IPS DF 4.7 (cell line): ENCODE measurements at regions not wholly inside any gene's neighbourhood (a gene's known extent, or its start where the extent isn't known, plus 50 kb on each side); places are given as distances from the start of the nearest gene placed in this dataset.
"Not testable (repeated sequence)": the region's sequence is repeated elsewhere in the genome, so short reads cannot be mapped to it uniquely, and the experiment has no call there.

Source experiments
- DNase-seq: peaks from one replicate; pipeline ENCODE4 v3.0.0-alpha.2; 2013; ENCODE audit warnings: low spot score; ENCODE audit errors: extremely low read depth

DNA sequence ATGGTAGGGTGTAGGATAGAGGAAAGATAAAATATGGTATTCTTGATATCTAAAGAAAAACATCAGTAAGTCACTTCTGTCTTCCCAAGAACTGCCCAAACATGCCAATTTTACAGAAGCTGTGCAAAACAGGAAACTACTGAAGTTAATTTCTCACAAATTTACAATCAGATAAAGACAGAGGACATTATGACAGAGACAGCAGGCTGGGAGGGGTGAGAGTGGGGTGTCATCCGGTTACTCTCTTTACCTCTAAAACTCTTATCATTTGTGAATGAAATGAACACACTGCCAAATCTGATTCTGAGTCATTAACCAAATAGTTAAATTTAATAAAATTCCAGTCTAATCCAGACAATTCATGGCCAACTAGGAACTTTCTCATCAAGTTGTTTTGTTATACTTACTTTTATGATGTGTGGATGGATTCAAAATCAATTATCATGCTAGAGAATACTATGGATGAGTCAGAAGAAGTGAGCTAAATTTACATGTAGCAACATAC, 323.2 kb upstream of the MEX3C start:
- no peak for DNase-seq

- no peak for DNase-seq
These were observed 324.9 kb upstream of the MEX3C start for GRCh38 chr18:51522338-51522737.

- DNase-seq = no peak
These were observed 325.3 kb upstream of the MEX3C start for GRCh38 chr18:51522821-51523220.

- no peak for DNase-seq
These were observed 326.2 kb upstream of the MEX3C start for GRCh38 chr18:51523671-51524070.

DNA sequence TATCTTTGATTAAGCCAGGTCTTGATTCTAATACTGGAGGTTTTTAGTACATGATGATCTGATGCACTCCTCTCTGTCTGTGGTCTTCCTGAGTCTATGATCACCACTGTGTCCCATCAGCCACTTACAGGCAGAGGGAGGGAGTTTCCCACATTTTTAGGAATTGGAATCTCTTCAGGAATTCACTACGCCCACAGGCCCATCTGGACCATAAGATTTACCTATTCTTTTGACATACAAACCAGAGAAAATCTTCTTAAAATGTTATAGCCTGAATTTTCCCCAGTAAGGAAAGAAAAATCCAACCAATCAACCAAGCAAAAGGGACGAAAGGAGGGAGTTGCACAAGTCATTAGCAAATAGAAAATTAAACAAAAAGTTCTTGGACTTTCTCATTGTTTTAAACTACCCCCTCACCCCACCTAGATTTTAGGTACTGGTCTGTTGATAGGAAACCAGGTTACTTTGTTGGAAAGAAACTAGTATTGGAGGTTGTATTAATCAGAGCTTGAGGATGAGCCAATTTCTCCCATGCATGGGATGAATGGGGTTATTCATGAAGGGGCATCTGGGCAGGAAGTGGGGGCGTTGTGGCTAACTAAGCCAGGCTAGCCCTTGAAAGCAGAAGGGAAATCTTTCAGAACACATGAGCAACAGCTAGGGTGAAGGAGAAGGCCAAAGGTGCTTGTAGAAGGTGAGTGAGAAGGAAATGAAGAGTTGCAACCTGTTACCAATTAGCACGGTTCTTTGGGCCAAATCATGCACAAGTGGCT, 328.2 kb upstream of the MEX3C start:
- no peak for DNase-seq

DNA sequence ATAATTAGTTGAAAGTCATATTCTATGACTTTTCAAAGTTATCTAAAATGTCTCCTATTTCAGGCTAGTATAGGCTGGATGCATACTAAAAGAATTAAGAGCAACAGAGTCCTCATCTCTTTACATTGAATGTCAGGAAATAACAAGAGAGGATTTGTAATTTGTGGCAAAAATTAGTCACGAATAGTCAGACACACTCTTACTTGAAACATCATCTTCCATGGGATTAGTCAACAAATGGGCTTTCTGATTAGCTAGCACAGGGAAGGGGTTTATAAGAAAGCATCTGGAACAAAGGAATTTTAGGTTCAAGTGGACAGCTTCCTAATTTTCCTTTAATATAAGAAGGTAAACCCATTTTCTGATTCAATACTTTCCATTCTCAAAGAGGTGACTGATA, 330.3 kb upstream of the MEX3C start:
- no peak for DNase-seq

DNA sequence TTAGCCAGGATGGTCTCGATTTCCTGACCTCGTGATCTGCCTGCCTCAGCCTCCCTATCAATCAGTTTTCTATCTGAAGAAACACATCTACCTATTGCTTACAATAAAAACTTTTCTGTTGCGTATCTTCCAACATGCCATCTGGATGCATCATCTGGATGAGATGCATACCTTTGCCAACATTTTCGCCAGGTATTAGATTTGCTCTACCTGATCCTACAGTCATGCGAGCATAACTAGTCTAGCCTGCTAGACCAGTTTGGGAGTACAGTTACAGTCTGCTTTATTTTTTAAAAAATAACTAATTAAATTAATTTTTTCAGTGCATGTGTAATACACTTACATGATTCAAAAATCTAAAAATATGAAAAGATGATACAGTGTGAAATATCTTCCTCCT, 334.0 kb upstream of the MEX3C start:
- no peak for DNase-seq

GRCh38 chr18:51537487-51537886, 340.0 kb upstream of the MEX3C start:
- peak; percentile 22 for DNase-seq

- DNase-seq = no peak
These were observed 343.1 kb upstream of the MEX3C start for GRCh38 chr18:51540562-51540961.

- no peak for DNase-seq
These were observed 343.7 kb upstream of the MEX3C start for GRCh38 chr18:51541230-51541629.

- DNase-seq = no peak
These were observed 346.2 kb upstream of the MEX3C start for GRCh38 chr18:51543658-51544155.

- DNase-seq = no peak
These were observed 348.0 kb upstream of the MEX3C start for GRCh38 chr18:51545446-51545845.

DNA sequence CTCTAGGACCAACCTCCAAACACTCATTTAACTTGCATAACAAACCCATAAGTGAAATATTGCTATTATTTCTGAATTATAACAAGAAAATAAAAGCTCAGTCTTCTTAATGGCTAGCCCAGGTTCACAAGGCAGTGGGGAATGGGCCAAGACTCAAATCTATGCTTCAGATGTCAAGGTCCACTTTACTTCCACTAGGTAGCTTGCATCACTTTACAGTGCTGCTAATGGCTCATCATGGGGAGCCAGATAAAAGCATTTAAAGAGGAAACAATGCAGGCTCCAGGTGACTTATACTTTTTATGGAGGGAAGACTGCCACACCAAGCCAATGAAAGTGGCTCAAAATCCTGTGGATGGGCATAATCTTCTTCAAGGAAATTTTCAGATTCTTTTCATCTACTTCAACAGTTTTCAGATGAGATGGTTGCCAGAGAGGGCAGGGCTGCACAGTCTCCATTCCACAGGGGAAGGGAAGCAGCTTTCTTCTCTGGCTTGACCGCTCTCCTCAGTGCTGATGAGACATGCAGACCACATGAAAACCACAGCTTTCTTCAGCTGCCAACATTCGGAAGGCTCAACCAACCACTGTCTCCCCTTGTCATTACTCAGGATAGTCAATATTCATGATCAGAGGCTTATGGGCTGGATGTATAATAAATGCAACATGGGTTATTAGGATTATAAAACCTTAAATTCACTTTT, 361.9 kb upstream of the MEX3C start:
- no peak for DNase-seq

DNA sequence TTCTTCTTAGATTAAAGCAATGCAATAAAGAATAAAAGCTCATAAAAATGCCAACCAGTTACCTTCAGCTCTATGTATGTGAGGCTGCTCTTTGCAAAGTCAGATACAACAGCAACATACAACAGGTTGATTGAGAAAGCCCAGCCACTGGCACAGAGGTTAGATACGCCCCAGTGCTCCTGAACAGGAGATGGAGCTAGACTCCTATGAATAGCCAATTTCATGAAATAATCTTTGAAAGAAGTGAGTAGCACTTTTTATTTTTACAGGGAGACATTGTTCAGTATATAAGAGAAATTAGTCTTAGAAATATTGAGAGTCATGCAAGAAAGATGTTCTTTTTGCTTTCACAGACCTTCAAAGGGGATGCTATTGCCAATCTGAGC, 362.4 kb upstream of the MEX3C start:
- no peak for DNase-seq

- no peak for DNase-seq
These were observed 364.3 kb upstream of the MEX3C start for GRCh38 chr18:51561821-51562220.

GRCh38 chr18:51562866-51563265, 365.4 kb upstream of the MEX3C start:
- no peak for DNase-seq

DNA sequence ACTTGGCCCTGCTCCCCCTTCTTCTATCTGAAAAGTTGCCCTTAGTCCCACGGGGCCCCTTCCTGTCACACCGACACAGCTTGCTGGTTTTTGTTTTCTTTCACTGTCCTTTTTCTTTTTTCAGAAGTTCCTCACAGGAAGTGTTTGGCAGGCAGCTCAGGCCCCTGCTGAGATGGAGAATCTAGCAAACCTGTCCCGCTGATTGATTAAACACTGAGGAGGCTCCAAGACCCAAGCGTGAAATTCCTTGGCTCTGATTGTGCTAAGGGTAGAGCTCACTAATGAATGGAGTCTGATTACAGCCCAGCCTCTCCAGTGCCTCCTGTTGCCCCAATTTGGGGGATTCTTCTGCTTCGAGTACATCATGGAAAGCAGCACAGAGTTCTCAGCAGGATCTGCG, 365.9 kb upstream of the MEX3C start:
- no peak for DNase-seq

- DNase-seq = no peak
These were observed 370.7 kb upstream of the MEX3C start for GRCh38 chr18:51568151-51568550.

- DNase-seq = no peak
These were observed 371.7 kb upstream of the MEX3C start for GRCh38 chr18:51569153-51569552.

DNA sequence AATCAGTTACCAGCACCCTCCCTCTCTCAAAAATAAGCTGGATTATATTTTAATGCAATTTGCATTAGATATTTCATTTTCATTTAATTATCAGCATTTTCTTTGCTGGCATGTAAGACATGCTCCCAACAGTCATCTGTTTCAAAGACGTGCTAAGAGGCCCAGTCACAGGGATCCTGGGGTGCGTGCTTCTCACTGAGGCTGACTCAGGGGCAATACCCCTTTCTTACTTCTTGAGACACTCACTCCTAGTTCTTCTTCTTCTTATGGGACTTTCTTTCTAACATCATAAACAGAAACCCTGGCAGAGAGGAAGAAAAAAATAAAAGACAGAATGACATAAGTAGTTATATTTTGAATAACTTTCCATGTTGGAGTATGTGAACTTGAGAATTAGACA, 372.1 kb upstream of the MEX3C start:
- DNase-seq = no peak

- DNase-seq = not testable (repeated sequence)
These were observed 372.6 kb upstream of the MEX3C start for GRCh38 chr18:51570071-51570470.

DNA sequence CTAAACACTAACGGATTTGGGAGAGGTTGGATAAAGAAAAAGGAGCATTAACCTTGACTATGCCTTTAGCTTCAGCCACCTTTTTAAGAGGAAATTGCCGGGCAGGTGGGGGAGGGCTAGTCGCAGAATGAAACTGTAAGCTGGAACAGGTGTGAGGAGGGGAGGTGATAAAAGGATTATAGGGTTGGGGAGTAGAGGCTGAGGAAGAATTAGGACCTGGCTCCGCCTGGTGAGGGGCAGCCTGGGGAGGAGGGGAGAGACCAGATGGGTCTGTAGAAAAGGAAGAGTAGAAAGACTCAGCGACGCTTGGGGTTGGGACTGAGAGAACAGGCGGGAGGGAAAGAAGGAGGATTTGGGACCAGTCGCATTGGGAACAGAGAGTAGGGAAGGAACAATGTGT, 376.4 kb upstream of the MEX3C start:
- DNase-seq = not testable (repeated sequence)

DNA sequence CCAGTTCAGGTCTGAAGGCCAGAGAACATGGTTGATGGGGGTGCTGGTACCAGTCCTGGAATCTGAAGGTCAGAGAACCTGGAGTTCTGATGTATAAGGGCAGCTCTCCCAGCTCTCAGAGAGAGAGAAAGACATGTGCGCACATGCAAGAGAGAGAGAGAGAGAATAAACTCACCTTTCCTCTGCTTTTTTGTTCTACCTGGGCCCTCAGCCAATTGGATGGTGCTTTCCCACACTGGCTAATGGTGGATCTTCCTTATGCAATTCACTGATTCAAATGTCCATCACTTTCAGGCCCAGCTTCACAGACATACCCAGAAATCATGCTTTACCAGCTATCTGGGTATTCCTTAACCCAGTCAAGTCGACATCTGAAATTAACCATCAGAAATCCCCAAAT, 377.7 kb upstream of the MEX3C start:
- DNase-seq = no peak
